Endothelial cell of umbilical vein (primary cell): ENCODE measurements at regions not wholly inside any gene's neighbourhood (a gene's known extent, or its start where the extent isn't known, plus 50 kb on each side); places are given as distances from the start of the nearest gene placed in this dataset.

ENCODE experiments used
- CTCF ChIP-seq, 2 donors: IDR thresholded peaks; 1 replicate in 1 of 2; 2 replicates in 1 of 2; pipeline ENCODE4 v1.5.1; 2011; ENCODE audit warnings: low read length in 2 of 2, mild to moderate bottlenecking in 2 of 2, moderate library complexity in 2 of 2, control low read depth in 1 of 2, inconsistent platforms in 1 of 2, low read depth in 1 of 2; ENCODE audit not compliant: insufficient read depth in 1 of 2; ENCODE audit errors: extremely low read depth in 1 of 2
- EZH2 ChIP-seq: IDR thresholded peaks from 2 replicates; pipeline ENCODE4 v1.6.1; 2012; ENCODE audit warnings: borderline replicate concordance, low read depth, mild to moderate bottlenecking, moderate library complexity, low read length, inconsistent platforms; ENCODE audit not compliant: severe bottlenecking
- GATA2 ChIP-seq: IDR thresholded peaks from 2 replicates; pipeline ENCODE4 v1.7.0; 2011; ENCODE audit warnings: low read depth, mild to moderate bottlenecking, moderate library complexity, mixed read lengths, low read length; ENCODE audit not compliant: insufficient read length, insufficient read depth
- MAX ChIP-seq: IDR thresholded peaks from 2 replicates; pipeline ENCODE4 v1.6.1; 2011; ENCODE audit not compliant: insufficient read depth, insufficient read length
- POLR2A ChIP-seq: IDR thresholded peaks from 2 replicates; pipeline ENCODE4 v1.6.1; 2012; ENCODE audit warnings: low read depth, mild to moderate bottlenecking, control low read depth, low read length
- POLR2AphosphoS5 ChIP-seq: IDR thresholded peaks from 2 replicates; pipeline ENCODE4 v1.6.1; 2012; ENCODE audit warnings: low read depth, mild to moderate bottlenecking, control low read depth, low read length, moderate library complexity; ENCODE audit not compliant: insufficient read depth

- TF ChIP-seq CTCF (IDR thresholded peaks at IDR 0.05; ENCODE audit: extremely low read depth in 1 of 2, insufficient read depth in 1 of 2, low read depth in 1 of 2, low read length in 2 of 2) (no peak), POLR2AphosphoS5 (no peak), POLR2A (no peak), MAX (no peak), EZH2 (no peak), GATA2 (no peak)
Measured at GRCh38 chr20:24118034-24118433, 129.5 kb upstream of the GGTLC1 start.
